ENCODE measurements at regions not wholly inside any gene's neighbourhood (a gene's known extent, or its start where the extent isn't known, plus 50 kb on each side); places are given as distances from the start of the nearest gene placed in this dataset.

GRCh38 chr5:82376307-82376706, 98.2 kb upstream of the RPS23 start:
- no peak for TF ChIP-seq CTCF (IDR thresholded peaks at IDR 0.05; ENCODE audit: low read depth, low read length)
- TF ChIP-seq EZH2phosphoT487 (IDR thresholded peaks at IDR 0.05; ENCODE audit: low read depth) = no peak
